GM19328 (cell line): ENCODE measurements at regions not wholly inside any gene's neighbourhood (a gene's known extent, or its start where the extent isn't known, plus 50 kb on each side); places are given as distances from the start of the nearest gene placed in this dataset.

Experiments used
- ATAC-seq: cut with Tn5 transposase; IDR thresholded peaks from one replicate; pipeline ENCODE4 v1.9.1; 2021; ENCODE audit warnings: mild to moderate bottlenecking, moderate library complexity; ENCODE audit not compliant: unreplicated experiment

- no peak for ATAC-seq
These were observed 93.7 kb upstream of the RGMA start for GRCh38 chr15:93182703-93183205.

- no peak for ATAC-seq
These were observed 91.6 kb upstream of the RGMA start for GRCh38 chr15:93180656-93181055.

GRCh38 chr15:93180128-93180527 lies 91.1 kb upstream of the RGMA start:
- no peak for ATAC-seq

GRCh38 chr15:93179700-93180102 lies 90.7 kb upstream of the RGMA start:
- no peak for ATAC-seq

- no peak for ATAC-seq
These were observed 90.1 kb upstream of the RGMA start for GRCh38 chr15:93179072-93179471.

GRCh38 chr15:93178371-93178770 lies 89.4 kb upstream of the RGMA start:
- ATAC-seq = no peak

- ATAC-seq = no peak
These were observed 87.1 kb upstream of the RGMA start for GRCh38 chr15:93176065-93176464.

GRCh38 chr15:93174836-93175235 lies 85.8 kb upstream of the RGMA start:
- no peak for ATAC-seq

- ATAC-seq = no peak
These were observed 84.4 kb upstream of the RGMA start for GRCh38 chr15:93173369-93173768.

- ATAC-seq = no peak
These were observed 82.5 kb upstream of the RGMA start for GRCh38 chr15:93171476-93171875.

- ATAC-seq = no peak
These were observed 81.3 kb upstream of the RGMA start for GRCh38 chr15:93170329-93170728.

- ATAC-seq = no peak
These were observed 79.9 kb upstream of the RGMA start for GRCh38 chr15:93168910-93169309.

GRCh38 chr15:93167291-93167690 lies 78.3 kb upstream of the RGMA start:
- ATAC-seq = no peak

- ATAC-seq = no peak
These were observed 77.7 kb upstream of the RGMA start for GRCh38 chr15:93166675-93167074.

- ATAC-seq = no peak
These were observed 76.9 kb upstream of the RGMA start for GRCh38 chr15:93165734-93166470.

GRCh38 chr15:93164409-93164808 lies 75.4 kb upstream of the RGMA start:
- no peak for ATAC-seq

GRCh38 chr15:93162560-93162959 lies 73.5 kb upstream of the RGMA start:
- no peak for ATAC-seq

- no peak for ATAC-seq
These were observed 70.9 kb upstream of the RGMA start for GRCh38 chr15:93159930-93160329.

GRCh38 chr15:93158097-93158900 lies 69.3 kb upstream of the RGMA start:
- no peak for ATAC-seq

- no peak for ATAC-seq
These were observed 65.7 kb upstream of the RGMA start for GRCh38 chr15:93154666-93155065.

- ATAC-seq = no peak
These were observed 63.9 kb upstream of the RGMA start for GRCh38 chr15:93152951-93153350.

GRCh38 chr15:93152360-93152759 lies 63.3 kb upstream of the RGMA start:
- no peak for ATAC-seq
